H1 (cell line): ENCODE measurements at regions not wholly inside any gene's neighbourhood (a gene's known extent, or its start where the extent isn't known, plus 50 kb on each side); places are given as distances from the start of the nearest gene placed in this dataset.

Experiments used
- CREB1 ChIP-seq: IDR thresholded peaks from 2 replicates; pipeline ENCODE4 v1.6.1; 2012; ENCODE audit warnings: inconsistent platforms
- EZH2 ChIP-seq: fragments of 200-600 bp; sonication (generic); IDR thresholded peaks from 2 replicates; pipeline ENCODE4 v1.7.1; 2012; ENCODE audit warnings: low read depth, mild to moderate bottlenecking, moderate library complexity, low read length, inconsistent platforms; ENCODE audit not compliant: severe bottlenecking
- GABPA ChIP-seq: IDR thresholded peaks from 2 replicates; pipeline ENCODE4 v1.6.1; 2011; ENCODE audit warnings: mild to moderate bottlenecking, low read length, moderate library complexity, borderline replicate concordance; ENCODE audit not compliant: insufficient read depth
- RFX5 ChIP-seq: IDR thresholded peaks from 2 replicates; pipeline ENCODE4 v1.6.1; 2011; ENCODE audit warnings: low read depth, low read length, improper control_type of control experiment, borderline replicate concordance
- TAF1 ChIP-seq: IDR thresholded peaks from 2 replicates; pipeline ENCODE4 v1.6.1; 2011; ENCODE audit warnings: mild to moderate bottlenecking, low read depth, low read length
- TF ChIP-seq, protein P1 (sequence below), 3 experiments: IDR thresholded peaks; 1 replicate in 2 of 3; 2 replicates in 1 of 3; pipeline versions ENCODE4 v1.5.1 to v1.6.1; 2011; ENCODE audit warnings: low read length in 3 of 3, mild to moderate bottlenecking in 3 of 3, inconsistent platforms in 2 of 3, low read depth in 1 of 3, moderate library complexity in 1 of 3; ENCODE audit not compliant: insufficient read depth in 1 of 3; ENCODE audit errors: control extremely low read depth in 1 of 3
- TF ChIP-seq, protein P2 (sequence below): IDR thresholded peaks from 2 replicates; pipeline ENCODE4 v1.6.1; 2011; ENCODE audit warnings: low read depth, mild to moderate bottlenecking, low read length; ENCODE audit not compliant: insufficient read depth

DNA sequence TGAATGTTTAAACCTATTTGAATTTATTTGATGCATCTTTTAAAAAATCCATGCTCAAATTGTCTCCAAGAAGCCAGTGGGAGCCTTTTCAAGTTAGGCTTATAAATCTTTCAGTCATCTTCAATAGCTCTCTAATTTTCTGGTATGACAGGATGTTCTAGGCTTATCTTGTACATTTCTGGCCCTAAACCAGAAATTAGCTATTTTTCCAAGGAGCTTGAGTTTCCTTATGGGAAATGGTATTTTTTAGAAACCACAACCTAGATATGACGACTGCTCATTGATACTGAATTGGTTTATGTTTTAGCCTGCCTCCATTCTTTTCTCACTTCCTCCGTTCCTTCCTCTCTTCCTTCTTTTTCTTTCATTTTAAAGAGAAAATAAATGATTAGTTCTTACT lies 172.3 kb downstream of the SPRY1 start:
- TF ChIP-seq EZH2, result no peak
- TF ChIP-seq CREB1, result no peak
- TF ChIP-seq, protein P1, sequence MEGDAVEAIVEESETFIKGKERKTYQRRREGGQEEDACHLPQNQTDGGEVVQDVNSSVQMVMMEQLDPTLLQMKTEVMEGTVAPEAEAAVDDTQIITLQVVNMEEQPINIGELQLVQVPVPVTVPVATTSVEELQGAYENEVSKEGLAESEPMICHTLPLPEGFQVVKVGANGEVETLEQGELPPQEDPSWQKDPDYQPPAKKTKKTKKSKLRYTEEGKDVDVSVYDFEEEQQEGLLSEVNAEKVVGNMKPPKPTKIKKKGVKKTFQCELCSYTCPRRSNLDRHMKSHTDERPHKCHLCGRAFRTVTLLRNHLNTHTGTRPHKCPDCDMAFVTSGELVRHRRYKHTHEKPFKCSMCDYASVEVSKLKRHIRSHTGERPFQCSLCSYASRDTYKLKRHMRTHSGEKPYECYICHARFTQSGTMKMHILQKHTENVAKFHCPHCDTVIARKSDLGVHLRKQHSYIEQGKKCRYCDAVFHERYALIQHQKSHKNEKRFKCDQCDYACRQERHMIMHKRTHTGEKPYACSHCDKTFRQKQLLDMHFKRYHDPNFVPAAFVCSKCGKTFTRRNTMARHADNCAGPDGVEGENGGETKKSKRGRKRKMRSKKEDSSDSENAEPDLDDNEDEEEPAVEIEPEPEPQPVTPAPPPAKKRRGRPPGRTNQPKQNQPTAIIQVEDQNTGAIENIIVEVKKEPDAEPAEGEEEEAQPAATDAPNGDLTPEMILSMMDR (IDR thresholded peaks at IDR 0.05; ENCODE audit: control extremely low read depth in 1 of 3, insufficient read depth in 1 of 3, low read depth in 1 of 3, low read length in 3 of 3), result no peak
- TF ChIP-seq, protein P2, sequence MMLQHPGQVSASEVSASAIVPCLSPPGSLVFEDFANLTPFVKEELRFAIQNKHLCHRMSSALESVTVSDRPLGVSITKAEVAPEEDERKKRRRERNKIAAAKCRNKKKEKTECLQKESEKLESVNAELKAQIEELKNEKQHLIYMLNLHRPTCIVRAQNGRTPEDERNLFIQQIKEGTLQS, result no peak
- TF ChIP-seq TAF1, result no peak
- TF ChIP-seq RFX5, result no peak
- no peak for TF ChIP-seq GABPA
